ENCODE measurements at regions not wholly inside any gene's neighbourhood (a gene's known extent, or its start where the extent isn't known, plus 50 kb on each side); places are given as distances from the start of the nearest gene placed in this dataset.
"Not testable (repeated sequence)": the region's sequence is repeated elsewhere in the genome, so short reads cannot be mapped to it uniquely, and the experiment has no call there.

DNA sequence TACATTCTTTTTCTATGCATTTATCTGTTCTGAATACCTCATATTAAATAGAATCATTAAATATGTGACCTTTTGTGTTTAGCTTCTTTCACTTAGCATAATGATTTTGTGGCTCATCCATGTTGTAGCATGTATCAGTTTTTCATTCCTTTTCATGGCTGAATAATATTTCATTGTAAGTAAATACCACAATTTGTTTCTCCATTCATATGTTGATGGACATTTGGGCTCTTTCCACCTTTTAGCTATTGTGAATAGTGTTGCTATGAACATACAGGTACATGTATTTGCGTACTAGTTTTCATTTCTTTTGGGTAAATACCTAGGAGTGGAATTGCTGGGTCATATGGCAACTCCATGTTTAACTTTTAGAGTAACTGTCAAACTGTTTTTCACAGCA is 85.1 kb downstream of the GNL3L start:
- DNase-seq: no peak

GRCh38 chrX:54633641-54634040 is 103.6 kb downstream of the GNL3L start:
- no peak for DNase-seq

GRCh38 chrX:54639018-54639345 is 109.0 kb downstream of the GNL3L start:
- DNase-seq: no peak

- peak; percentile 95 for DNase-seq
Measured at GRCh38 chrX:54639346-54640102, 109.5 kb downstream of the GNL3L start.

DNA sequence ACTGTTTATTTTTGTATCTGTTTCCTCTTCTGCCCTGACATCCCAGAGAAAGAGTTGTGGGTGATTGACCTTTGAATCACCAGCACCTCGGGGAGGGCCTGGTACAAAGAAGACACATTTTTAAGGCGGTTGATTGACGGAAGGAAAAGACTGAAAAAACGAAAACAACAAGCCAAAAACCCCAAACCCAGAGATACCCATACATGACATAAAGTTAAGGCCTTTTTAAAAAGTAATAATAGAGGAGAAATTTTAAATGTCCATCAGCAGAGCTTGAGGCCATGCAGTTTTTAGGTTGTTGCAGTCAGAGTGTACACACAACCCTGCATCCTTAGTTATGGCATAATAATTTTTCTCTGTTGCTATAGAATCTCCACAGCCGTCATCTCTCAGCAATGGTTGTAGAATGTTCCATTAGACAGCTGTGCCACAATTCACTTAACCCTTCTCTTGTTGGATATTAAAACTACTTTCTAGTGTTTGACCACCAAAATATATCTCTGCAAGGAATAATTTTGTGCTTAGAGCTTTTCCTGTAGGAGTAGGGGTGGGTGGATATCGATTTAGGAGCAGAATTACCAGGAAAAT is 110.2 kb downstream of the GNL3L start:
- no peak for DNase-seq

DNA sequence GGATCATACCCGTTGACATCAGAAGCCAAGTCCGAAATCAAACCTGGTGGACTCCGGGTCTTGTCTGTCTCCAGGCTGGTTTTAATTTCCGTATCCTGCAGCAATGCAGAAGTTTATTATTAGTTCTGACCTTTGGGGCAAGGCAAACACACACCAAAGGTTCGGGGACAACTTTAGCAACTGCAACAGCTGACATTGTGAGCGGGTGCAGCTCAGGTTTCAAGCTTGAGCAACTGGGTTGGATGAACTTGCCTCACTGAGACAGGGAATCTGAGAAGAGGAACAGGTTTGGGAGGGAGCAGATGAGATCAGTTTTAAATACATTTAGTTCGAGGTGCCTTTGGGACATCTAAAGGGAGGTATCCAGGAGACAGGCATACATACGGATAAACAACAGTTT is 110.7 kb downstream of the GNL3L start:
- DNase-seq: no peak

DNA sequence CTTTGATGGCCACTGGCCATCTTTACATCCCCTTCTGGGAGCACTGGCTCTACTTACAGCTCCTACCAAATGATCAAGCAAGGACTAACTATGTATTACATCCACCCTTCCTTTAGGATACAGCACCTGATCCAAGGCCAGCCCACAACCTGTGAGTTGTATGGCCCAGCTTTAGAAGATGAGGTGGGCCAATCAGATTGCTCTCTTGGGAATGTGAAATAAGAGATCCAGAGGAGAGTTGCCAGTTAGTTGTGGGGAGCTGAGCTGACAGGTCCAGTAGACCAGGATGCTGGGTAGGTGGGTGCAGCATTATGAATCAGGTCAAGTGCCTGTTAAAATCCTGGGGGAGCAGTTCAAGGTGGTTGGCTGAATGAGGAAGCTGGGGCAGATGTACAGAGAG is 111.5 kb downstream of the GNL3L start:
- no peak for DNase-seq

- DNase-seq: not testable (repeated sequence)
Measured at GRCh38 chrX:54647607-54648006, 117.6 kb downstream of the GNL3L start.

- no peak for DNase-seq
Measured at GRCh38 chrX:54659547-54659946, 129.5 kb downstream of the GNL3L start.

GRCh38 chrX:54675762-54676161 is 122.3 kb downstream of the ITIH6 start:
- DNase-seq: no peak

DNA sequence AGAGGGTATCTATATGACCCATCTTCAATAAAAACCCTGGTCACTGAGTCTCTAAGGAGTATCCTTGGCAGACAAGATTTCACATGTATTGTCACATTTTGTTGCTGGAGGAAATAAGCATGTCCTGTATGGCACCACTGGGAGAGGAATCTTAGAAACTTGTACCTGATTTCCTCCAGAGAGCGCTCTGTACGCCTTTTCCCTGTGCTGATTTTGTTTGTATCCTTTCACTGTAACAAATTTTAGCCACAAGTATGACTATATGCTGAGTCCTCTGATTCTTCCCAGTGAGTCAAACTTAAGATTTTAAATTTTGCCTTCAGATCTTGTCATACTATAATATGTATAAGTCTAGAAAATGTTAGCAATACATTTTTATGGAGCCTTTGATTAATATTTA is 102.8 kb downstream of the ITIH6 start:
- DNase-seq: no peak

- no peak for DNase-seq
Measured at GRCh38 chrX:54695816-54696487, 102.1 kb downstream of the ITIH6 start.

Data from activated naive CD4-positive, alpha-beta T cell treated with anti-CD3 and anti-CD28 coated beads, Interleukin-2, amount 50 U/mL, for 16 hours (primary cell).